ENCODE measurements at regions not wholly inside any gene's neighbourhood (a gene's known extent, or its start where the extent isn't known, plus 50 kb on each side); places are given as distances from the start of the nearest gene placed in this dataset.
"Not testable (repeated sequence)": the region's sequence is repeated elsewhere in the genome, so short reads cannot be mapped to it uniquely, and the experiment has no call there.

- DNase-seq (ENCODE audit: low read depth in 3 of 3) = no peak
Observed at GRCh38 chr7:131638641-131639430, 82.4 kb upstream of the PODXL start.

GRCh38 chr7:131637859-131638258 lies 81.4 kb upstream of the PODXL start:
- no peak for DNase-seq (ENCODE audit: low read depth in 3 of 3)

- DNase-seq (ENCODE audit: low read depth in 3 of 3) = no peak
Observed at GRCh38 chr7:131636092-131636491, 79.7 kb upstream of the PODXL start.

- DNase-seq (ENCODE audit: low read depth in 3 of 3) = not testable (repeated sequence)
Observed at GRCh38 chr7:131634197-131634596, 77.8 kb upstream of the PODXL start.

GRCh38 chr7:131633342-131633843 lies 77.0 kb upstream of the PODXL start:
- no peak for DNase-seq (ENCODE audit: low read depth in 3 of 3)

- DNase-seq (ENCODE audit: low read depth in 3 of 3) = no peak
Observed at GRCh38 chr7:131630427-131630826, 74.0 kb upstream of the PODXL start.

- no peak for DNase-seq (ENCODE audit: low read depth in 3 of 3)
Observed at GRCh38 chr7:131629217-131629882, 72.9 kb upstream of the PODXL start.

- no peak for DNase-seq (ENCODE audit: low read depth in 3 of 3)
Observed at GRCh38 chr7:131628634-131629033, 72.2 kb upstream of the PODXL start.

- DNase-seq (ENCODE audit: low read depth in 3 of 3) = no peak
Observed at GRCh38 chr7:131627735-131628190, 71.3 kb upstream of the PODXL start.

GRCh38 chr7:131626643-131627042 lies 70.2 kb upstream of the PODXL start:
- DNase-seq (ENCODE audit: low read depth in 3 of 3) = no peak

GRCh38 chr7:131625817-131626372 lies 69.5 kb upstream of the PODXL start:
- no peak for DNase-seq (ENCODE audit: low read depth in 3 of 3)

GRCh38 chr7:131625345-131625744 lies 68.9 kb upstream of the PODXL start:
- DNase-seq (ENCODE audit: low read depth in 3 of 3) = not testable (repeated sequence)

GRCh38 chr7:131624536-131624935 lies 68.1 kb upstream of the PODXL start:
- DNase-seq (ENCODE audit: low read depth in 3 of 3) = no peak

- DNase-seq (ENCODE audit: low read depth in 3 of 3) = no peak
Observed at GRCh38 chr7:131623154-131623553, 66.7 kb upstream of the PODXL start.

- DNase-seq (ENCODE audit: low read depth in 3 of 3) = no peak
Observed at GRCh38 chr7:131621652-131622051, 65.2 kb upstream of the PODXL start.

- DNase-seq (ENCODE audit: low read depth in 3 of 3) = no peak
Observed at GRCh38 chr7:131620673-131621609, 64.5 kb upstream of the PODXL start.

GRCh38 chr7:131619336-131620305 lies 63.2 kb upstream of the PODXL start:
- DNase-seq (ENCODE audit: low read depth in 3 of 3) = no peak

- no peak for DNase-seq (ENCODE audit: low read depth in 3 of 3)
Observed at GRCh38 chr7:131618391-131618790, 62.0 kb upstream of the PODXL start.

GRCh38 chr7:131616487-131617200 lies 60.2 kb upstream of the PODXL start:
- DNase-seq (ENCODE audit: low read depth in 3 of 3) = no peak

GRCh38 chr7:131613909-131614308 lies 57.5 kb upstream of the PODXL start:
- no peak for DNase-seq (ENCODE audit: low read depth in 3 of 3)

All from stimulated activated CD4-positive, alpha-beta T cell treated with anti-CD3 and anti-CD28 coated beads, TNF-alpha, amount 100 ng/mL, for 48 hours (primary cell).